ENCODE measurements at regions not wholly inside any gene's neighbourhood (a gene's known extent, or its start where the extent isn't known, plus 50 kb on each side); places are given as distances from the start of the nearest gene placed in this dataset.
A peak's percentile ranks its signal among the peaks of the same experiment; 100 is the strongest.
"Not testable (repeated sequence)": the region's sequence is repeated elsewhere in the genome, so short reads cannot be mapped to it uniquely, and the experiment has no call there.

GRCh38 chr4:89491761-89492160 lies 184.2 kb upstream of the GPRIN3 start:
- no peak for DNase-seq

GRCh38 chr4:89489921-89490431 lies 182.4 kb upstream of the GPRIN3 start:
- DNase-seq: not testable (repeated sequence)

- DNase-seq: no peak
Measured at GRCh38 chr4:89489338-89489771, 181.8 kb upstream of the GPRIN3 start.

- DNase-seq: no peak
Measured at GRCh38 chr4:89488736-89489135, 181.1 kb upstream of the GPRIN3 start.

GRCh38 chr4:89486673-89487072 lies 179.1 kb upstream of the GPRIN3 start:
- DNase-seq: no peak

GRCh38 chr4:89486042-89486441 lies 178.4 kb upstream of the GPRIN3 start:
- DNase-seq: no peak

- DNase-seq: no peak
Measured at GRCh38 chr4:89483833-89484232, 176.2 kb upstream of the GPRIN3 start.

- DNase-seq: no peak
Measured at GRCh38 chr4:89482926-89483595, 175.5 kb upstream of the GPRIN3 start.

- no peak for DNase-seq
Measured at GRCh38 chr4:89482251-89482650, 174.7 kb upstream of the GPRIN3 start.

- no peak for DNase-seq
Measured at GRCh38 chr4:89469930-89470375, 162.4 kb upstream of the GPRIN3 start.

- DNase-seq: no peak
Measured at GRCh38 chr4:89469516-89469915, 161.9 kb upstream of the GPRIN3 start.

- no peak for DNase-seq
Measured at GRCh38 chr4:89468602-89469001, 161.0 kb upstream of the GPRIN3 start.

- no peak for DNase-seq
Measured at GRCh38 chr4:89463341-89463740, 155.7 kb upstream of the GPRIN3 start.

GRCh38 chr4:89447543-89447942 lies 139.9 kb upstream of the GPRIN3 start:
- no peak for DNase-seq

GRCh38 chr4:89446193-89446592 lies 138.6 kb upstream of the GPRIN3 start:
- DNase-seq: no peak

GRCh38 chr4:89439533-89439932 lies 131.9 kb upstream of the GPRIN3 start:
- DNase-seq: no peak

- DNase-seq: peak; percentile 3
Measured at GRCh38 chr4:89438102-89438831, 130.7 kb upstream of the GPRIN3 start.

GRCh38 chr4:89434364-89434988 lies 126.9 kb upstream of the GPRIN3 start:
- DNase-seq: no peak

- DNase-seq: no peak
Measured at GRCh38 chr4:89427782-89428181, 120.2 kb upstream of the GPRIN3 start.

GRCh38 chr4:89425023-89425422 lies 117.4 kb upstream of the GPRIN3 start:
- DNase-seq: no peak

- DNase-seq: no peak
Measured at GRCh38 chr4:89422441-89422990, 114.9 kb upstream of the GPRIN3 start.

- DNase-seq: no peak
Measured at GRCh38 chr4:89420507-89420906, 112.9 kb upstream of the GPRIN3 start.

GRCh38 chr4:89419111-89419695 lies 111.6 kb upstream of the GPRIN3 start:
- DNase-seq: no peak

Data from effector CD4-positive, alpha-beta T cell (primary cell).